Esophagus muscularis mucosa (tissue), 4 donors: ENCODE measurements at regions not wholly inside any gene's neighbourhood (a gene's known extent, or its start where the extent isn't known, plus 50 kb on each side); places are given as distances from the start of the nearest gene placed in this dataset.

ENCODE experiments used
- CTCF ChIP-seq, 3 experiments: fragments of 200-600 bp in 2 of 3; fragments of 450-650 bp in 1 of 3; sonication (generic) in 2 of 3; IDR thresholded peaks; one replicate each; pipeline ENCODE4 v1.5.1; 2017 to 2019; ENCODE audit warnings: antibody characterized with exemption in 3 of 3, mild to moderate bottlenecking in 2 of 3, moderate library complexity in 1 of 3
- EP300 ChIP-seq: sonication (generic); formaldehyde crosslinking; IDR thresholded peaks from one replicate; pipeline ENCODE4 v1.6.1; 2017; ENCODE audit warnings: antibody characterized with exemption
- POLR2A ChIP-seq: fragments of 450-650 bp; IDR thresholded peaks from one replicate; pipeline ENCODE4 v1.6.1; 2017; ENCODE audit warnings: antibody characterized with exemption, moderate library complexity, mild to moderate bottlenecking, low read depth
- POLR2AphosphoS5 ChIP-seq, 2 donors: sonication (generic); formaldehyde crosslinking; IDR thresholded peaks; one replicate each; pipeline ENCODE4 v1.6.1; 2017; ENCODE audit warnings: antibody characterized with exemption in 2 of 2

- TF ChIP-seq CTCF (IDR thresholded peaks at IDR 0.05) (no peak), POLR2AphosphoS5 (IDR thresholded peaks at IDR 0.05) (no peak), POLR2A (no peak), EP300 (no peak)
Measured at GRCh38 chr3:139838269-139838957, 96.6 kb upstream of the CLSTN2 start.
